ENCODE measurements at regions not wholly inside any gene's neighbourhood (a gene's known extent, or its start where the extent isn't known, plus 50 kb on each side); places are given as distances from the start of the nearest gene placed in this dataset.

DNA sequence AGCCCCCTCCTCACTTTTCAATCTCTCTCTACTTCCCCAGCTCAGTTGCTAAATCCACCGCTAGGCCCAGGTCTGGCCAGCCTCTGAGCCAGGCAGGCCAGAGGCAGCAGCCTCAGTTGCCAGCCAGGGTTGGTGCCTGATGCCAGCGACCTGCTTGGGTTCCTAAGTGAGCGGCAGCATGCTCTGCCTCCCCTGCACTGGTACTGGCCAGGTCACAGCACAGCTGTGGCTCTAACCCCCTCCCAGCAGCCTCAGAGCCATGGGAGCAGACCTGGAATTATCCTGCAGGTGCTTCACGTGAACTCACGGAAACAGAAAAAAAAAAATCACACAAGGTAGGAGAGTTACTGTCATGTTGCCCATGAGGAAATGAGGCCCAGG lies 82.5 kb upstream of the ATF3 start:
- DNase-seq: no peak

DNA sequence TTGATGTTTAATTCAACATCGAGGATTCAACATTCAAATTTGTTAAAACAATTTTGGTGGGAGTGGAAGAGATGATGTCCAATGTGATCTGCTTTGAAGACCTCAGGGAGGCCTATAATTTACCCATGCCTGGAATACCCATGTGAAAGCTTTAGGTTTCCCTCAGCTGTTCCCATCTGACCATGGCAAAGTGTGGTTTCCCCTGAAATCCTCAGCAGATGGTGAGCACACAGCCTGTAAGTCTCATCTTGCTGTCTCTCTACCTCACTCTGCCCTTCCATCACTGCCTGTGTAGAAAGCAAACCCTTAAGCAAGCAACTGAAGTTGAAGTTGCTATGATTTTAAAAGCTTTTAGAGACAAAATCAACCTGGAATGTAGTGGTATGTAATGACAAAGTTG lies 80.1 kb upstream of the ATF3 start:
- no peak for DNase-seq

DNA sequence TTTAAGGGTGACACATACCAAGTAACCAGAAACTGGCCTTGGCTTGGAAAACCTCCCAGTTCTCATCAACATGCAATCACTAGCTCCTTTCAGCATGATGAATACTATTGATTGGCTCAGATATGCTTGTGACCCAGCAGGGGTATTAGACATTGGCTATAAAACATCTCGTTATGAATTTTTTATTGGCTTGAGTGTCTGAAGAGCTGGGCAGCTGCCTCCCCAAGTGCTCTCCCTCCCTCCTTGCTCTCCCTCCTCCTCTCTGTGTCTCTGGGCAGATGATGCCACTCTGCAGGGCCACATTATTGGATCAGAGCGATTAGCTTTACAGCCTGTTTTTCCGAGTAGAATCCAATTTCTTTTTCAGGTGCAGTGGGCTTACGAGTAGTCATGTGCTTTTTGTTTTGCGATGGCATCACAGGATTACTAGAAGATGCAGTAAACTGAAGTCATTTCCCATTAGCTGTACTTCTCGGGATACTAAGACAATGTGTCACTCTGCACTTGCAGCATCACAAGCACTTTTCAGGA lies 79.3 kb upstream of the ATF3 start:
- no peak for DNase-seq

DNA sequence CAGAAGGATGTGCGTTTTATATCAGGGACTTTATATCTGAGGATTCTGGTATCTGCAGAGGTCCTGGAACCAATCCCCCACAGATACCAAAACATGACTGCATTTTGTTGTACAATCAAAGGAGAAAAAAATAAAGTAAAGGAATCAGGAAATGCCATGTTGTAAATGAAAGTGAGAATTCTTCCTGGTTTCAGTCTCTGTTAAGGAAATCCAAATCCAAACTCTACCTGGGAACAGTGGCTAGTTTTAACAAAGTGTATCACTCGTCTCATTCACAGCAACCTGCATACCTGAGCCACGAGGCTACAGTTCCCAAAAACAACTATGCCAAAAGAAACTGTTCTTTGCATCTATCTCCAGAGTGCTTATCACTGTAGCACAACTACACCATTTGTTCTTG lies 77.3 kb upstream of the ATF3 start:
- DNase-seq: no peak

DNA sequence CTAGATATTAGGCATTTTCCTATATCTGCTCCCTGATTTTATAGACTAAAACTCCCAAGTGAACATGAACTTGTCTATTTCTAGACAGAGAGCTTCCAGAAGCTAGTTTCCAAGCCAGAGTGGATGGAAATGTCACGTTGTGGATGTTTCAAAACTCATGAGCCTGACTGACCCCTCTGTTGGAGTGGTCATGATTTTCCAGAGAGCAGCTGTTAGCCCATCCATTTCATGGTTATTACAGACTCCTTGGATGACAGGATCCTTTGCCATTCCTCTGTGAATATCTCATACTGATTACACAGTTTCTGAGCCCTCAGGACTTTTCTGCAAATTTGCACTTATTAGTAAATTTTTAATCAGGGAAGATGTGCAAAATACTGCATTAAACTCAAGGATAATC lies 76.8 kb upstream of the ATF3 start:
- no peak for DNase-seq

DNA sequence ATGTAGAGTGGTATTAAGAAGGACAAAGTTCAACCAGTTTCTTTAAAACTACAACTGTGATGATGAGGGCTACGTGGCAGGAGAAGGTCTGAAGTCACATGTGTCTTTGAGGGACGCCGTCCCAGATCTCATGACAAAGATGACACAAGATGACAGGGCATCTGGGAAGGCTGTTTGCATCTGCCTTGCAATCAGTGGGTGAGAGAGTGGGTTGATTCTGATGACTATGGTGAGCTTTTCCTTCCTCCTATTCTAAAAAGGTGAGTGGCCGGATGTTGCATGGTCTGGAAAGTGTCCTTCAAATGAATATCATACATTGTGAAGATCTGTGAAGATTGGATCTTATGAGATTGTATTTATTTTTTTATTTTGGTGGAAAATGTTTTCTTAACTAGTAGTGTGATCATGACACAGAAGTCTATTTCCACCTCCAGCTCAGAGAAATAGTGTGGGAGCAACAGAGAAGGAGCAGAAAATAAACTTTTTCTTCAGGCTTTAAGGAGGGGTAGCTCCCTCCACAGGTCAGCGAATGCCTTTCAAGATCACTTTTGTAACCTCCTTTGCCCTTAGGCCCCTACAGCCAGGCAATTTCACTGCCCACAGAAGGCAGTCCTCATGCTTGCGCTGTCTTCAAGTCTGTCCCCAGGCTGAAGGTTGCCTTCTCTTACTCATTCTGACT lies 76.0 kb upstream of the ATF3 start:
- DNase-seq: no peak

DNA sequence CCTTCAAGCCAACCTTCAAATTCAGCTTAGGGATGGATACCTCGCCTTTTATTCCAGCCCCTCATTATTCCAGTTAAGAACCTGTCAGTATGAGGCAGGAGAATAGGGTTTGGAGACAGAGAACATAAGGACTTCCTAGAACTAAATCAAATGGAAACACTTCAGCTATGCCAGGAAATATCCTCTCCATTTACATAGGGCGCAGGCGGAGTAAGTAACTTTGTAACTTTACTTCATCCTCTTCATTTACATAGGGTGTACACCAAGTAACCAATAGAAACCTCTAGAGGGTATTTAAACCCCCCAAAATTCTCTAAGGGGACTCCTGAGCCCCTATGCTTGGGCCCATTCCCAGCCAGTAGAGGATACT lies 75.4 kb upstream of the ATF3 start:
- DNase-seq: no peak

DNA sequence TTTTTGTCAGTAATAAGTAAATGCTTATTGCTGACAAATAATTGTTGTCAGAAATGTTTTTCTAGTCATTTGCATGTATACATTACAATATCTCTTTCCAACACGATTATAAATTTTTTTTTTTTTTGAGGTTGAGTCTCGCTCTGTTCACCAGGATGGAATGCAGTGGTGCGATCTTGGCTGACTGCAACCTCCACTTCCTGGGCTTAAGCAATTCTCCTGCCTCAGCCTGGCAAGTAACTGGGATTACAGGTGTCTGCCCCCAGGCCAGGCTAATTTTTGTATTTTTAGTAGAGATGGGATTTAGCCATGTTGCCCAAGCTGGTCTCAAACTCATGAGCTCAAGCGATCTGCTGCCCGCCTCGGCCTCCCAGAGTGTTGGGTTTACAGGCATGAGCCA lies 72.0 kb upstream of the ATF3 start:
- no peak for DNase-seq

DNA sequence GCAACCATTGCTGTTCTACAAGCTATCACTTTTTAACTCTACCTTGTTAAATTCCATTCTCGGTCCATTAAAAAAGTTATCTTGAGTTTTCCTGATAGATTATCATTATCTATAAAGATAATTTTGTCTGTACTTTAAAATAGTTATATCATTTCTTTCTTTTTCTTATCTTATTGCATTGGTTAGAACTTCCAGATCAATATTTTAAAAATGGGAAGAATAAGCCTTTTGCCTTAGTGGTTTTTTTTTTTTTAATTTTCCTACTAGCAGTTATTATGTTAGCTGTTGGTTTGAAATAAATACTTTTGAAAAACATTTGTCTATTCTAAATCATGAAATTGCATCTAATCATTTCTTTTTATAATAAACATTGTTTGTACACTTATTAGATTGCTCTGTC lies 71.0 kb upstream of the ATF3 start:
- DNase-seq: no peak

DNA sequence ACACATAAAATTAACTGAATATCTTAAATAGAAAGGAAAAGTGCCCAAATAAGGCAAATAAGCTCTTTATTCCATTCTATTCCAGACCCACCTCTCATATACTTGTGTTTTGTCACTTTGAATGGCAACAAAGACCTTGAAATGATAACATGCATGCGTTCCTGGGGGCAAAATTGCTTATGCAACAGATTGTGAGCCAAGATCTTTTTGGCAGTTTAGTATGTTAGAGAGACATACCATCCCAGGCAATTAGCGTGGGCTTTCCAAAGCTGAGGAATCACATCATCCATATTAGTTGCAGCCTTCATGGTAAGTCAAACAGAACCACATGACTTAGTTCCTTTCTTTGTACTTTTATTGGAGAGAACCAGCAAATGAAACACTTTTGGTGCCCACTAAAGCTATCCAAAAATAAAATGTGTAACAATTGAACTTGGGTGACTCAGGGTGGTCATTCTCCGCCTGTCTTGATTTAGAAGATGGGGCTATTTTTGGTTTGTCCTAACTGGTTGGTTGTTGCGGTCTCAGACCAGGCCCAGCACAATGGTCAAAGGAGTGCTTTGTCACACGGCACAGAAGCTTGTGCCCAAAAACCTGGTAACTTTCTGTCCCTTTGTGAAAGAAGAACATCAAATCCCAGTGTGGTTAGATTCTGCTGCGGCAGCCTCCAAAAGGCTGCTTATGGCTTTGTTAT lies 68.7 kb upstream of the ATF3 start:
- DNase-seq: no peak

DNA sequence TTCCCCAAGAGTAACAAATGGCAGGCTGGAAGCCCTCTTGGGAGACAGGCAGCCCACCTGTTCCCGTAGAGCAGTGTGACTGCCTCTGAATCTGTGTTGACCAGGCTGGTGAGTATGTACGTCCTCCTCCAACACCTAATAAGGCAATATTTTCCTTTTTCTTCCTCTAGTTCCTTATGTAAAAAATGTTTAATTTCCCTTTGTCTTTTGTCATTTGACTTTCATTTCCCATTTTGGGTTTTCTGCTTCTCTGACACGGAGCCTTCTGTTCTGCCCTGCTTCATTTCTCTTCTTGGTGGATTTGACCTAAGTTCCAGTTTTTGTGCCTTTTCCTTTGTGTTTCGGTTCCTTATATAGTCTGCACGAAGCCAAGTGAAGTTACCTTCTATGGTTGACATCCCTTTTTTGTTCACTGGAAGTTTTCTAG lies 65.8 kb upstream of the ATF3 start:
- no peak for DNase-seq

DNA sequence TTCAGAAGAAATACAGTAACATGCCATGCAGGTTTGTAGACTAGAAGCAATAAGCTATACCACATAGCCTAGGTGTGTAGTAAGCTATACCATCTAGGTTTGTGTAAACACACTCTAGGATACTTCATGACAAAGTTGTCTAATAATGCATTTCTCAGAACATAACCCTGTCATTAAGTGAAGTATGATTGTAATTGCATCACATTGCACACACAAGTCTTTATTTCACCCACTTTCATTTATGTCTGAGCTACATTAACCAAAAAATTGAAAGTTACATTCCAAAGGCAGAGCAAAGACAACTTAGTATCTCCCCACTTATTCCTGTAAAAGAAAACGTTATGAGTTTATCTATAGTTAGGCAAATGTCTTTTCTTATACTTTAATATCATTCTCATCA lies 64.5 kb upstream of the ATF3 start:
- no peak for DNase-seq

DNA sequence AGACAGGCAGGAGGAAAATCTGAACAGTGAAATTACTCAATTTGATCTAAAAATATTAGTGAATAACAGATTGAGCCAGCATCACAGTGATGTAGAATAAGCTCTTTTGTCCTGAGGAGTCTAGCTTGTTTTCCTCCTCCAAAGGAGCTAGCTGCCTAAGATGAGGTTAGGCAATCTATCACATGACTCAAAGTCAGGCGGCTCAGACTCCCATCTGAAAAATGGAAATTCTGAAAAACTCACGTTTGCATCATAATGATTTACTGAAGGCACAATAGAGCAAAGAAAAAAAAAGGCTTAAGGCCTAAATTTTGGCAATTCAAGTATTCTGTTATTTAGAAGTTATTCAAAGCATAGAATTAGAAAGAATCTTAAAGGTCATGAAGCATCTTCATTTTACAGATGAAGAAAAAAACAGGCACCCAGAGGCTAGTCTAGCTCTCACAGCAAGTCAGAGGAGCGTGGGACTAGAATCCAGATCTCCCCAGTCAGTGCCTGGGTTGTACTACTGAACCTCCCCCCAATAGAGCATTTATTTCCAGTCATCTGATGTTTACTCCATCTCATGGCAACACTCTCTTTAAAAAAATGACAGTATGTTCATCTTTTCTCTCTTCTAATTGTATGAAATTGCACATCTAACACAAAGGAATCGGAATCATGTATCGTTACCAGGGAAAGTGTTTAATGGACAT lies 62.5 kb upstream of the ATF3 start:
- no peak for DNase-seq

DNA sequence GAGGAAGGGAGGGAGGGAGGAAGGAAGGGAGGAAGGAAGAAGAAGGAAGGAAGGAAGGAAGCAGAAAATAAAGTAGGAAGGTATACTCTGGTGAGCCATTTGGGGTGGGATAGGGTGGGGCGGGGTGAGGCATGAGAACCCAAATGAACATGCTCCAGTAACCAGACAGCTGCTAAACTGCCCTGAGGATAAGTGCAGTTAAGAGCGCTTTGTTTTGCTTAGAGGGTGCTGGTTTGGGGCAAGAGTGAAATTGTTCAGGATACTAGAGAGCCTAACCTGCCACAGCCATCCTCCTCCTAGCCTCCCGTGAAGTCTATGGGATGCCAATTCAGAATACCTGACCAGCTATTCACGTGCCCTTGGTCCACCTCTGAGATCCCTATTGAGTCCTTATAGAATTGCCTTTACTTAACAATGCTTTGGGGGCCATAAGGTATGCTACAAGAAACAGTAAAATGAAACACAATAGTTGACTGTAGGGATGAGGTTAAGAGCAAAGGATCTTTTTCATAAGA lies 59.0 kb upstream of the ATF3 start:
- DNase-seq: no peak

DNA sequence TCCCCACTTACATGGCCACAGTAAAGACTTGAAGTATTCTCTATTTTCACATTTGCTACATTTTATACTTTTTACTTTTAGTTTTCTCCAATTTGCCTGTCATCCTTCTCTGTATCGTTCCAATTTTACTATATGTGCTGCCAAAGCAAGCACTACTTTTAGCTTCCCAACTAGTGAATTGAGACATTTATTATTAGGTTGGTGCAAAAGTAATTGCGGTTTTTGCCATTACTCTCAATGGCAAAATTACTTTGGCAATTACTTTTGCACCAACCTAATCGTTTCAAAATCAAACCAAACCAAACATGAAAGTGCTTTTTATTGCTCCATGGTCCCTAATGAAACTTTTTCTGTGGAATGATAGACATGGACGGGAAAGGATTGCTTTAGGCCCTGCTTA lies 56.6 kb upstream of the ATF3 start:
- no peak for DNase-seq

DNA sequence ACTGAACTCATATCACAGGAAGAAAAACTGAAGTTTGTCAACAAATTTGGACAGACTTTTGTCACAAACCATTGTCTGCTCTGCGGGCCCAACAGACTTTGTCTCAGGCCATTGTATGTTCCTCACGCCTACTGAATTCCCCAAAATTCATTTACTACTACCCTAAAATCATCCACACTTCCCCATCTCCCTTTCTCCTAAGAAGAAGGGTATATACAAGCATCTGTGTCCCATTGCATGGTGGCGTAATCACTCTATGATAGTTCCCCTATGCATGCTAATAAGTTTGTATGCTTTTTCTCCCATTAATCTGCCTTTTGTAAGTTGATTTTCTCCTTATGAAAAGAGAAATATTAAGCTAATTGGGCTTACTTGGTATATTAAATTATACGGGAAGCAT lies 54.9 kb upstream of the ATF3 start:
- DNase-seq: no peak

DNA sequence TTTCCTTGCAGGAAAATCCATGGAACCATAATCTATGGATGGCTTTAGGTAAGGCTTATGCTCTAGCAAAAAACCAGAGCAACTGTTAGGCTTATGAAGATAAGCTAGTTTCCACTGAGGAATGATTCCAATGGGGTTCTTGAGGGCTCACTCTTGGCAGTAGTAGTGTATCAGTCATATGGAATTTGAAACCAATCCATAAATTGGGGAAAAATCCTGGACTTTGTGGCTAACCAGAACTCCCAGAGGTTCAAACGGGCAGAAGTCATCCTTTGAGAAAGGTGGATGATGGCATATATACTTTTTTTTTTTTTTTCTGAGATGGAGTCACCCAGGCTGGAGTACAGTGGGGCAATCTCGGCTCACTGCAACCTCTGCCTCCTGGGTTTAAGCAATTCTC lies 54.2 kb upstream of the ATF3 start:
- no peak for DNase-seq

DNA sequence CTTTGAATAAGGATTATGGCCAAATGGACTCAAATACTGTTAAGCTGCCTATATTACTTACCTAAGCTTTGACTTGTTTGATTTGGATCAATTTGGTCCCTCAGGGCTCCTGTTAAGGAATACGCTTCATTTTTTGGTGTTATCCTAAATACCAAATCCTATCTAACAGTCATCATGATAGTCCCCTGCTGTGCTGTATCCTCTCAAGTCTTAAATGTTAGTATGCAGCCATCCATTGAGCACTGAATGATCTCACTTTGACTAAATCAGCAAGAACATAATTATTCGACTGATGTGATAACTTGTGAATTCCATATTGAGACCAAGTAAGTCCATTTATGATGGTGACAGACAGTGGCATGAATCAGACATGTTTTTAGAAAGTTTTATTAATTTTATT lies 53.1 kb upstream of the ATF3 start:
- no peak for DNase-seq

DNA sequence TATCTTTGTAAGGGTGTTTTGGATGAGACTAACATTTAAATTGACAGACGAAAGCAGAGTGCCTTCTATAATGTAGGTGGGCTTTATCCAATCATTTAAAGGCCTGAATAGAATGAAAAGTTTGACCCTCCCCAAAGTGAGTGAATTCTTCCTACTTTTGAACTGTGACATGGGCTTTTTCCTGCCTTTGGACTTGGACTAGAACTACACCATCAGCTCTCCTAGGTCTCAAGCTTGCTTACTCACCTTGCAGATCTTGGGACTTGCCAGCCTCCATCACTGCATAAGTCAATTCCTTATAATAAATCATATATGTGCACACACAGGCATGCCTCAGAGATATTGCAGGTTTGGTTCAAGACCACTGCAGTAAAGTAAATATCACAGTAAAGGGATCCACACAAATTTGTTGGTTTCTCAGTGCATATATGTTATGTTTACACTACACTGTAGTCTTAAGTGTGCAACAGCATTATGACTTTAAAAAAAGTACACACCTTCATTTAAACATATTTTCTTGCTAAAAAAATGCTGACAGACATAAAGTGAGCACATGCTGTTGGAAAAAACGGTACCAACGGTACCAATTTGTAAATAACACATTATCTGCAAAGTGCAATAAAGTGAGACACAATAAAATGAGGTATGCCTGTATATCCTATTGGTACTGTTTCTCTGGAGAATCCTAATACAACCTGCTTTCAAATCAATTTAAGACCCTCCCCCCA lies 51.6 kb upstream of the ATF3 start:
- DNase-seq: no peak

DNA sequence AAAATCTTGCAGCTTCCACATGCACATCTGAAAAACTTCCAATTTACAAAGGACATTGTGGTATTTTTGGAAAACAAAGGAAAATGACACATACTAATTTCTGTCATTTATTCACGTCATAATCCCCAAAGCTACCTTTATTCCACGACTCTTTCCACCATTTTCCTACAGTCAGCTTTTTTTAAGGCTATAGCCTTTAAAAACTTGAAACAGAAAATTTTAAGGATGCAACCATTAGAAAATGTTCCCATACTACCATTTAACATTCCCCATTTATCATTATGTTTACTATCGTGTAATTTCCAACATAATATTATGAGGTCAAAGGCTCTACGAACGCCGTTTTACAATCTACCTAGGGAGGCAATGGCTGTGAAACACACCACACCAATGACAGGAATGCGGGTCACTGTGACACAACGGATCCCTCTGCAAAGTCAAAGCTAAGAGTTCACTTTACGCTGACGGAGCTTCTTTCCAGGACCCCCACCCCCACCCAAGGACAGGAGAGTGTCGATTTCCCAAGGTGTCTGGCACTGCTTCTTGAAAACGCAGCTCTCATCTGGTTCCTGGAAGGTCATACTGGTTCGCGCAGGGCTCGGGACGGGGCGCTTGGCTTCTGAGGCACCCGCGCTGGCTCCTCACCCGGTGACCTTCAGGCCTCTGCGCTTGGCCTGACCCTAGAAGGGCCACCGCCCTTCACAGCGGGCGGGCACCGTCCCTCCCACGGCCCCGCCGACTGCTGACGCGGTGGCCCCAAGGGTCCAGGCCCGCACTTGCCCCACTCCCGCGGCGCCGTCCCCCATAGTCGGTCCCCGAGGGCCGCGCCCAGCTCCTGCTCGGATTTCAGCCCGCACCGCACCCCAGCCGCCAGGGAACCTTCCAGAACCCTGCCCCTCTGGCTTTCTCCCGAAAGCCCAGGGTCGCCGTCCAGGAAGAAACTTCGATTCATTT lies 50.5 kb upstream of the ATF3 start:
- peak; percentile 40 for DNase-seq

DNA sequence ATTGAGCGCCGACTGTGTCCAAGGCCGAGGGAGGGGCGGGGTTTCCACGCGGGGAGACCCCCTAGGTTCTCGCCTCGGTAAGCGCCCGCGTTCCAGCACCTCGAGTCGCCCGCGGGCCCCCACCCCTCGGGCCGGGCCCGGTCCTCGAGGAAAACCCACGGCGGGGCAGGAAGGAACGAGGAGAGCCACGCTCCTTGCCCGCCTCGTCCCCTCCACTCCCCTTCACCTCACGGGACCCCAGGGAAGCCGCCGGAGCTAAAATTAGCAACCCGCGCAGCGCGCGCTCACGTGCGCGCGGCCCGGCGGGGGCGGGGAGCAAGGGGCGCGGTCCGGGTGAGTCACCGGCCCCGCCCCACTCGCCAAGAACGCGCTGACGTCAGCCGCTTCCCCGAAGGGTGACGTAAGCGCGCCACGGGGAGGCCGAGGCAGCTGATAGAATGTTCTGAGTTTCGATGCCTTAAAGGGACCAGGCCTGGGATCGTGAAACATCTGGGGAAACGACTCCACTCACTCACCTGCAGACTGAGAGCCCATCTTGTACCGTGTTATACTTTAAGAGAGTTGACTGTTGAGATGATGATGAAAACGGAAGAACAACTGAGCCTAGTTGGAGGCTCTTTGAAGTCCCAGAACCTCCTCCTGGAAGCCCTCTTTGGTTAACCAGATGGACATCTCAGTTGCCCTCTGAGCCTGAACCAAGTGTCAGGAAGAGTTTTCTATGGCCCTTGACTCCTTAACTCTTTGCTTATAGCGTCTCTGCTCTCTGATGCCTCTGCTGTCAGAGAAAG lies 49.7 kb upstream of the ATF3 start:
- DNase-seq: peak; percentile 98
